K562 (cell line): ENCODE measurements at regions not wholly inside any gene's neighbourhood (a gene's known extent, or its start where the extent isn't known, plus 50 kb on each side); places are given as distances from the start of the nearest gene placed in this dataset.

Source experiments
- ATAC-seq: fragments of 200-7000 bp; cut with Tn5 transposase; 3 replicates; pipeline ENCODE4 v1.9.1; 2020; ENCODE audit warnings: moderate library complexity
- BruUV-seq: library from RNA; stranded (reverse); fragments of 400-500 nt; replicated peaks from 2 replicates; lab custom pipeline; 2021; lab: Mats Ljungman, UMichigan
- CTCF ChIA-PET: fragments of 300-600 bp; formaldehyde crosslinking; extraction: SDS; loops from one replicate; lab custom pipeline; 2021; ENCODE audit warnings: low intra/inter-chr PET ratio; lab: Yijun Ruan, JAX
- POLR2A ChIA-PET: fragments of 300-600, 350-650 bp; sonication (Branson Sonifier 250); formaldehyde crosslinking; extraction: SDS; loops from one replicate; lab custom pipeline; 2021; ENCODE audit warnings: antibody characterized with exemption, inconsistent platforms; lab: Yijun Ruan, JAX
- DNase-seq, 4 experiments: peaks; one replicate each; pipeline versions ENCODE4 v3.0.0 to v3.0.0-alpha.2; 2011 to 2018; ENCODE audit warnings: low spot score in 3 of 4, mixed read lengths in 3 of 4; ENCODE audit errors: extremely low read depth in 1 of 4
- FAIRE-seq: peaks from 2 replicates; lab custom pipeline; 2011; peaks lifted over from hg19 to GRCh38; lab: Jason Lieb, UNC
- H2AFZ ChIP-seq: 2 replicates; pipeline ENCODE4 v1.6.0; 2011; ENCODE audit warnings: low read depth, low read length, control low read depth, inconsistent platforms
- H3K27ac ChIP-seq: fragments of 200-600 bp; 3 replicates; pipeline ENCODE4 v1.8.0; 2011; ENCODE audit warnings: low read depth, mild to moderate bottlenecking, control low read depth, inconsistent platforms, low read length, moderate library complexity, mixed read lengths; ENCODE audit errors: extremely low read depth
- H3K27me3 ChIP-seq, 2 experiments: fragments of 300-600 bp in 1 of 2; 2 replicates in 1 of 2; 3 replicates in 1 of 2; pipeline versions ENCODE4 v1.6.0 to v1.8.0; 2011; ENCODE audit warnings: inconsistent platforms in 2 of 2, low read length in 2 of 2, mild to moderate bottlenecking in 1 of 2, mixed read lengths in 1 of 2, moderate library complexity in 1 of 2; ENCODE audit not compliant: control insufficient read depth in 2 of 2, insufficient read depth in 2 of 2
- H3K36me3 ChIP-seq: fragments of 300-600 bp; 3 replicates; pipeline ENCODE4 v1.8.0; 2011; ENCODE audit warnings: mild to moderate bottlenecking, low read length, inconsistent platforms; ENCODE audit not compliant: control insufficient read depth, insufficient read depth
- H3K4me1 ChIP-seq, 2 experiments: fragments of 200-600 bp in 1 of 2; replicated peaks in 1 of 2; 2 replicates in 1 of 2; 3 replicates in 1 of 2; pipeline versions ENCODE4 v1.5.1 to v1.8.0; 2011; ENCODE audit warnings: inconsistent platforms in 2 of 2, low read length in 2 of 2, mild to moderate bottlenecking in 1 of 2, mixed read lengths in 1 of 2, moderate library complexity in 1 of 2; ENCODE audit not compliant: control insufficient read depth in 2 of 2, insufficient read depth in 2 of 2
- H3K4me2 ChIP-seq: 2 replicates; pipeline ENCODE4 v1.6.1; 2011; ENCODE audit warnings: low read length, control low read depth, inconsistent platforms, mixed read lengths; ENCODE audit not compliant: insufficient read depth
- H3K4me3 ChIP-seq: fragments of 200-600 bp; sonication (generic), shearing (Covaris generic); 2 replicates; pipeline ENCODE4 v1.5.1; 2016; ENCODE audit warnings: control low read depth, inconsistent platforms
- H3K79me2 ChIP-seq: fragments of 200-600 bp; 3 replicates; pipeline ENCODE4 v1.8.0; 2011; ENCODE audit warnings: low read length, inconsistent platforms; ENCODE audit not compliant: control insufficient read depth, insufficient read depth
- H3K9ac ChIP-seq, 2 experiments: 2 replicates each; pipeline versions ENCODE4 v1.6.0 to v1.6.1; 2011; ENCODE audit warnings: low read depth in 2 of 2, low read length in 2 of 2, control low read depth in 1 of 2, inconsistent platforms in 1 of 2, mild to moderate bottlenecking in 1 of 2, mixed read lengths in 1 of 2; ENCODE audit not compliant: insufficient read depth in 1 of 2
- H3K9me1 ChIP-seq: one replicate; pipeline ENCODE4 v1.6.0; 2011; ENCODE audit warnings: inconsistent platforms, mild to moderate bottlenecking, low read length, moderate library complexity; ENCODE audit not compliant: control insufficient read depth, insufficient read depth
- H3K9me3 ChIP-seq: replicated peaks from 2 replicates; pipeline ENCODE4 v1.5.1; 2011; ENCODE audit warnings: low read depth, low read length, inconsistent platforms; ENCODE audit not compliant: control insufficient read depth, insufficient read depth
- H4K20me1 ChIP-seq: replicated peaks from 2 replicates; pipeline ENCODE4 v1.6.1; 2011; ENCODE audit warnings: low read length, inconsistent platforms, mixed read lengths; ENCODE audit not compliant: control insufficient read depth, insufficient read depth
- ATF7 ChIP-seq: fragments of 450-650 bp; IDR thresholded peaks from 2 replicates; pipeline ENCODE4 v1.7.1; 2014; ENCODE audit warnings: mild to moderate bottlenecking, moderate library complexity
- CEBPG ChIP-seq, 3 experiments: fragments of 200-800 bp in 1 of 3; sonication (Bioruptor generic) in 1 of 3; sonication (generic) in 1 of 3; formaldehyde crosslinking in 1 of 3; IDR thresholded peaks in 2 of 3; conservative IDR thresholded peaks in 1 of 3; 2 replicates each; pipeline versions ENCODE4 v1.6.1 to v1.8.0; 2016 to 2022; ENCODE audit warnings: missing compliant biosample characterization in 2 of 3, missing genetic modification characterization in 2 of 3, mild to moderate bottlenecking in 1 of 3, missing genetic modification reagents in 1 of 3
- FOSL1 ChIP-seq: fragments of 200-800 bp; sonication (Bioruptor generic); conservative IDR thresholded peaks from 2 replicates; pipeline ENCODE4 v1.6.1; 2016; ENCODE audit warnings: missing genetic modification characterization, missing compliant biosample characterization
- GABPB2 ChIP-seq: fragments of 250-450 bp; sonication (Bioruptor Pico); conservative IDR thresholded peaks from 2 replicates; pipeline ENCODE4 v1.5.1; 2021; ENCODE audit warnings: mild to moderate bottlenecking
- MEIS2 ChIP-seq: fragments of 450-650 bp; IDR thresholded peaks from 2 replicates; pipeline ENCODE4 v1.6.1; 2014; ENCODE audit warnings: mild to moderate bottlenecking; ENCODE audit not compliant: partially characterized antibody
- NKRF ChIP-seq: fragments of 450-650 bp; IDR thresholded peaks from 2 replicates; pipeline ENCODE4 v1.6.1; 2016; ENCODE audit warnings: borderline replicate concordance
- PBX2 ChIP-seq, 2 experiments: IDR thresholded peaks in 1 of 2; conservative IDR thresholded peaks in 1 of 2; 2 replicates each; pipeline ENCODE4 v1.6.1; 2016; ENCODE audit warnings: low read depth in 2 of 2, mild to moderate bottlenecking in 1 of 2, missing compliant biosample characterization in 1 of 2, missing genetic modification characterization in 1 of 2, moderate library complexity in 1 of 2
- SNRNP70 ChIP-seq: fragments of 200-400 bp; formaldehyde crosslinking; optimal IDR thresholded peaks from 2 replicates; pipeline ENCODE3; 2017; ENCODE audit warnings: low read depth, low read length
- SREBF2 ChIP-seq: sonication (generic); formaldehyde crosslinking; IDR thresholded peaks from 2 replicates; pipeline ENCODE4 v1.4.0; 2020; ENCODE audit warnings: mild to moderate bottlenecking, missing genetic modification reagents
- USF1 ChIP-seq: sonication (generic); formaldehyde crosslinking; IDR thresholded peaks from 2 replicates; pipeline ENCODE4 v1.9.0; 2022; ENCODE audit warnings: mild to moderate bottlenecking, missing genetic modification reagents
- ZNF175 ChIP-seq: fragments of 200-800 bp; sonication (Bioruptor generic); IDR thresholded peaks from 2 replicates; pipeline ENCODE4 v1.6.1; 2016; ENCODE audit warnings: low read depth, mild to moderate bottlenecking, missing genetic modification characterization, missing compliant biosample characterization
- ZNF184 ChIP-seq: sonication (generic); formaldehyde crosslinking; IDR thresholded peaks from 2 replicates; pipeline ENCODE4 v1.5.0; 2020; ENCODE audit warnings: missing genetic modification reagents
- ZNF561 ChIP-seq: fragments of 450-650 bp; formaldehyde crosslinking; conservative IDR thresholded peaks from 2 replicates; pipeline ENCODE4 v1.4.0; 2020; ENCODE audit warnings: mild to moderate bottlenecking, moderate library complexity
- ZNF57 ChIP-seq: fragments of 450-650 bp; formaldehyde crosslinking; IDR thresholded peaks from 2 replicates; pipeline ENCODE4 v1.4.0; 2020; ENCODE audit warnings: mild to moderate bottlenecking, moderate library complexity
- ZNF778 ChIP-seq: fragments of 450-650 bp; formaldehyde crosslinking; IDR thresholded peaks from 2 replicates; pipeline ENCODE4 v1.4.0; 2020; ENCODE audit warnings: mild to moderate bottlenecking, moderate library complexity
- WGBS: fragments of 100-300 bp; shearing (Covaris generic); methylation state at CpG from one replicate; pipeline ENCODE4 v1.1.6; 2016; ENCODE audit warnings: low coverage, mixed read lengths; ENCODE audit not compliant: insufficient coverage; ENCODE audit errors: missing lambda C conversion rate; 5-methylcytosine and 5-hydroxymethylcytosine counted together
- in situ Hi-C: fragments of 300-500 bp; cut with MboI; formaldehyde crosslinking; loops from 4 replicates; pipeline ENCODE4 v1.15.0; 2018; ENCODE audit warnings: inconsistent platforms, mixed read lengths
- intact Hi-C: fragments of 100-400 bp; cut with micrococcal nuclease; formaldehyde crosslinking; loops from 2 replicates; pipeline ENCODE4 v1.14.2; 2022

- ATAC-seq (no peak), DNase-seq (no peak), FAIRE-seq (no peak)
- H3K4me1 ChIP-seq: no peaks in the 10 kb centered on the region; a peak in 1 of 5 replicates
- POLR2A ChIA-PET: interaction anchor here (0.7 kb wide), 1 partner anchor 283 kb away, joined by 3 read pairs; no protein-coding TSS in a partner anchor
- H3K36me3 ChIP-seq: no peaks in the 10 kb centered on the region
- in situ Hi-C loops (no loop called here), intact Hi-C loops (no loop called here)
- no TSS peak for BruUV-seq
- no peak overlapping the region for H3K4me2 ChIP-seq
- no peaks in the 10 kb centered on the region for H3K9me3 ChIP-seq
- CTCF ChIA-PET: no interaction called here
- H3K27ac ChIP-seq: no peak overlapping the region
- 10% methylated on average over 1 of the region's 1 CpG for WGBS
- no peaks in the 10 kb centered on the region for H3K79me2 ChIP-seq
- H3K4me3 ChIP-seq: no peak overlapping the region
- no peaks in the 10 kb centered on the region for H4K20me1 ChIP-seq
- no peak overlapping the region for H2AFZ ChIP-seq
- H3K27me3 ChIP-seq: no peaks in the 10 kb centered on the region
- H3K9ac ChIP-seq: no peak overlapping the region
- H3K9me1 ChIP-seq: no peaks in the 10 kb centered on the region
- TF ChIP-seq ZNF778 (CRISPR knock-in tag): no peak
- no peak for TF ChIP-seq PBX2 (CRISPR knock-in tag; IDR thresholded peaks at IDR 0.05; ENCODE audit: low read depth)
- TF ChIP-seq PBX2 (tag; conservative IDR thresholded peaks at IDR 0.05; ENCODE audit: low read depth): 0 out of 2 replicates have a peak, but pooled peaks have one; percentile 19
- TF ChIP-seq ZNF57: no peak
- TF ChIP-seq SNRNP70: no peak
- TF ChIP-seq SREBF2 (CRISPR knock-in tag): no peak
- no peak for TF ChIP-seq USF1
- 0 out of 2 replicates have a peak, but pooled peaks have one; percentile 14 for TF ChIP-seq ATF7
- 0 out of 2 replicates have a peak, but pooled peaks have one; percentile 38 for TF ChIP-seq FOSL1 (tag)
- TF ChIP-seq GABPB2 (CRISPR knock-in tag): no peak
- TF ChIP-seq ZNF561 (CRISPR knock-in tag): no peak
- 0 out of 2 replicates have a peak, but pooled peaks have one; percentile 41 for TF ChIP-seq ZNF175 (CRISPR knock-in tag)
- TF ChIP-seq CEBPG (CRISPR knock-in tag; IDR thresholded peaks at IDR 0.05): no peak
- TF ChIP-seq CEBPG (tag; conservative IDR thresholded peaks at IDR 0.05 in 1 of 2, IDR thresholded peaks at IDR 0.05 in 1 of 2): peak in 1 of 2 experiments; percentile 14; a peak in 1 of 4 replicates
- TF ChIP-seq ZNF184 (CRISPR knock-in tag): no peak
- peak; percentile 63 for TF ChIP-seq MEIS2
- no peak for TF ChIP-seq NKRF
Observed at GRCh38 chr2:208939852-208940251, 484.0 kb upstream of the MAP2 start.
